ENCODE measurements at regions not wholly inside any gene's neighbourhood (a gene's known extent, or its start where the extent isn't known, plus 50 kb on each side); places are given as distances from the start of the nearest gene placed in this dataset.

- TF ChIP-seq CTCF (IDR thresholded peaks at IDR 0.05; ENCODE audit: low read depth, low read length, missing input control) = no peak
- no peak for TF ChIP-seq RXRA (IDR thresholded peaks at IDR 0.05)
- TF ChIP-seq RAD21 (IDR thresholded peaks at IDR 0.05) = no peak
- no peak for TF ChIP-seq SP1 (IDR thresholded peaks at IDR 0.05)
- no peak for TF ChIP-seq JUND (IDR thresholded peaks at IDR 0.05)
- TF ChIP-seq MAX (IDR thresholded peaks at IDR 0.05) = no peak
- no peak for TF ChIP-seq REST (IDR thresholded peaks at IDR 0.05)
Observed at GRCh38 chr2:226329180-226329579, 470.4 kb downstream of the IRS1 start.

Data from liver (tissue), 3 donors.